ENCODE measurements at regions not wholly inside any gene's neighbourhood (a gene's known extent, or its start where the extent isn't known, plus 50 kb on each side); places are given as distances from the start of the nearest gene placed in this dataset.

GRCh38 chr2:149740490-149740889 lies 152.9 kb upstream of the MMADHC start:
- TF ChIP-seq SIN3A (IDR thresholded peaks at IDR 0.05; ENCODE audit: borderline replicate concordance, insufficient read depth, low read depth, low read length) (no peak), CTCF (IDR thresholded peaks at IDR 0.05) (no peak), TCF7L2 (IDR thresholded peaks at IDR 0.05; ENCODE audit: low read depth, low read length) (no peak), REST (IDR thresholded peaks at IDR 0.05; ENCODE audit: insufficient read depth in 1 of 2, low read depth in 2 of 2, low read length in 1 of 2) (no peak), POLR2AphosphoS5 (IDR thresholded peaks at IDR 0.05; ENCODE audit: low read depth, low read length) (no peak)
- no peak for DNase-seq (ENCODE audit: low read depth, low spot score)
- H3K4me3 ChIP-seq (ENCODE audit: low read depth in 2 of 2, low read length in 2 of 2), result no peak overlapping the region
- H3K9me3 ChIP-seq (ENCODE audit: control insufficient read depth, insufficient read depth, low read depth, low read length), result peaks cover 4% of the 10 kb centered on the region; the same call in 1 of the 2 replicates
- POLR2A ChIA-PET, result no interaction called here
- no peaks in the 10 kb centered on the region for H3K4me1 ChIP-seq (ENCODE audit: control insufficient read depth, insufficient read depth, low read length)
- no TSS peak for BruUV-seq (replicated peaks)
- no peaks in the 10 kb centered on the region for H3K36me3 ChIP-seq (ENCODE audit: control insufficient read depth, insufficient read depth, low read length)
- CTCF ChIA-PET, result no interaction called here
- no peak for ATAC-seq
- no peaks in the 10 kb centered on the region for H3K27me3 ChIP-seq (ENCODE audit: control insufficient read depth, insufficient read depth, low read length)
- H3K27ac ChIP-seq (ENCODE audit: low read length), result peak overlapping the region; percentile 48; the same call in 1 of the 2 replicates
- intact Hi-C loops (cut with micrococcal nuclease; ENCODE audit: unreplicated experiment), result no loop called here
- in situ Hi-C loops (cut with HindIII; ENCODE audit: low pct_unique_long_range_greater_than_20kb, low sequenced_read_pairs), result no loop called here

GRCh38 chr2:149739883-149740265 lies 152.3 kb upstream of the MMADHC start:
- ATAC-seq (no peak), DNase-seq (ENCODE audit: low read depth, low spot score) (no peak)
- no peak overlapping the region for H3K4me3 ChIP-seq (ENCODE audit: low read depth in 2 of 2, low read length in 2 of 2)
- ChIA-PET CTCF (no interaction called here), POLR2A (no interaction called here)
- in situ Hi-C loops (cut with HindIII; ENCODE audit: low pct_unique_long_range_greater_than_20kb, low sequenced_read_pairs) (no loop called here), intact Hi-C loops (cut with micrococcal nuclease; ENCODE audit: unreplicated experiment) (no loop called here)
- TF ChIP-seq POLR2AphosphoS5 (IDR thresholded peaks at IDR 0.05; ENCODE audit: low read depth, low read length) (no peak), REST (IDR thresholded peaks at IDR 0.05; ENCODE audit: insufficient read depth in 1 of 2, low read depth in 2 of 2, low read length in 1 of 2) (no peak), CTCF (IDR thresholded peaks at IDR 0.05) (no peak), TCF7L2 (IDR thresholded peaks at IDR 0.05; ENCODE audit: low read depth, low read length) (no peak), SIN3A (IDR thresholded peaks at IDR 0.05; ENCODE audit: borderline replicate concordance, insufficient read depth, low read depth, low read length) (no peak)
- H3K36me3 ChIP-seq (ENCODE audit: control insufficient read depth, insufficient read depth, low read length), result no peaks in the 10 kb centered on the region
- no peaks in the 10 kb centered on the region for H3K27me3 ChIP-seq (ENCODE audit: control insufficient read depth, insufficient read depth, low read length)
- no peaks in the 10 kb centered on the region for H3K4me1 ChIP-seq (ENCODE audit: control insufficient read depth, insufficient read depth, low read length)
- no TSS peak for BruUV-seq (replicated peaks)
- no peak overlapping the region for H3K27ac ChIP-seq (ENCODE audit: low read length)
- peaks cover 6% of the 10 kb centered on the region; the same call in 1 of the 2 replicates for H3K9me3 ChIP-seq (ENCODE audit: control insufficient read depth, insufficient read depth, low read depth, low read length)
